Activated T-helper 17 cell treated with anti-CD3 and anti-CD28 coated beads, Interleukin-2, amount 50 U/mL, for 72 hours (primary cell): ENCODE measurements at regions not wholly inside any gene's neighbourhood (a gene's known extent, or its start where the extent isn't known, plus 50 kb on each side); places are given as distances from the start of the nearest gene placed in this dataset.
A peak's percentile ranks its signal among the peaks of the same experiment; 100 is the strongest.
"Not testable (repeated sequence)": the region's sequence is repeated elsewhere in the genome, so short reads cannot be mapped to it uniquely, and the experiment has no call there.

Experiments
- ATAC-seq: fragments of 150-1000 bp; cut with Tn5 transposase; replicated peaks from 2 replicates; pipeline ENCODE4 v1.10.0; 2021; ENCODE audit warnings: mild to moderate bottlenecking, moderate library complexity
- H3K27ac Mint-ChIP-seq: one replicate; pipeline ENCODE4 v1.8.0; 2022; ENCODE audit warnings: mixed read lengths
- H3K27me3 Mint-ChIP-seq: one replicate; pipeline ENCODE4 v1.8.0; 2022; ENCODE audit warnings: mixed read lengths
- H3K36me3 Mint-ChIP-seq: one replicate; pipeline ENCODE4 v1.8.0; 2022; ENCODE audit warnings: low read depth, mild to moderate bottlenecking, mixed read lengths
- H3K4me1 Mint-ChIP-seq: one replicate; pipeline ENCODE4 v1.8.0; 2022; ENCODE audit warnings: mixed read lengths
- H3K4me3 Mint-ChIP-seq: one replicate; pipeline ENCODE4 v1.8.0; 2022; ENCODE audit warnings: mild to moderate bottlenecking, mixed read lengths
- H3K9me3 Mint-ChIP-seq: one replicate; pipeline ENCODE4 v1.8.0; 2022; ENCODE audit warnings: mixed read lengths

DNA sequence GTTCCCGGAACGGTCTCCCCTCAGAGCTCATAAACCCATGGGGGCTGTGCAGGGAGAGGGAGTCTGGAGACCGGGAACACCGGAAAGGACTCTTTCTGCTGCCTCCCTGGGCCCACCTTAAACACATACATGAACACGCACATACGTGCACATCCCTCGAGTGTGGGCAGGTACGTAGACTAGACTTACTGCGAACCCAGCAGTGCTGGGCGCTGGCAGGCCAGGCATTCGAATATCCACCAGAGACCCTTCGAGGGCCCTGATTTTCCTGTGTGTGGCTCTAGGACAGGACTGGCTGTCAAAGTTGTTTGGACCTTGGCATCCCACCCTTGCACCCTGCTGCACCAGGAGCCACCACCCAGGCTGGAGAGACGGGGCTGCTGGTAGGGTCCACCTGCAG, 102.7 kb downstream of the PLXNA1 start:
- H3K9me3 Mint-ChIP-seq: no peaks in the 10 kb centered on the region
- no peak for ATAC-seq
- H3K27ac Mint-ChIP-seq: no peak overlapping the region
- H3K27me3 Mint-ChIP-seq: peaks cover 10% of the 10 kb centered on the region
- no peaks in the 10 kb centered on the region for H3K36me3 Mint-ChIP-seq
- H3K4me1 Mint-ChIP-seq: no peaks in the 10 kb centered on the region
- no peak overlapping the region for H3K4me3 Mint-ChIP-seq

DNA sequence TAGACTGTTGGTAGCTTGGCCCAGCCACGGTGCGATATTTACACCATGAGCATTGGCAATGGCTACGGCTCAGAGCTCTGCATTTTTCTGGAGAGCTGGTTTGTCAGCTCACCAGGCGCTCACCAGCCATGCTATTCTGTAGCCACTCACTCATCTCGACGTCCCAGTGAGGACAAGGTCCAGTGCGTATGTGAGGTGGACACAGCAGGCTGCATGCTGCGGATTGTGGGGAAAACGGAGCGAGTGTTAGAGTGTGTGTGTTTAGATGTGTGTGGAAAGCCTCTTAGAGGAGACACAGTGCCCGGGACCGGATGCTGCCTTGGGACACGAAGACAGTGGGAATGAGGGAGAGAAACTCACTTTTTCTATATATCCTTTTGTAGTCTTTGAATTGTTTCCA, 103.7 kb downstream of the PLXNA1 start:
- H3K27me3 Mint-ChIP-seq: peaks cover 10% of the 10 kb centered on the region
- H3K27ac Mint-ChIP-seq, H3K36me3 Mint-ChIP-seq, H3K4me1 Mint-ChIP-seq, H3K4me3 Mint-ChIP-seq, ATAC-seq, H3K9me3 Mint-ChIP-seq: not testable (repeated sequence)

DNA sequence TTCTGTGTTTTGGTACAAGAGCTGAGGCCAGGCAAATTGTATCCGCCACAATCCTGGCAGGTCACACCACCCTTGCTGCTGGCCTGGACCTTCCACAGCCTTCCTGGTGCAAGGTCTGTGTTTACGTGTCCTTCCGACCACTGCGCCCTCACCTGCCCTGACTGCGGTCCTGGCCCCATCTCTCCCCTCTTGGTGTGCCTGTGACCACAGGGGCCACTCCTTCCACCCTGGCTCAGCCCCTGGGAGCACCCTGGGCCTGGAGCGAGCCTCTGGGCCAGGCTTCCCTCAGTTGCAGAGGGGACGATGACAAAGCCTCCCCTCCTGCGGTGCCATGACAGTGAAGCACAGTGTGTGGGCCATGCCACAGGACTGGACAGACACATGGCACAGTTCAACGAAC, 104.5 kb downstream of the PLXNA1 start:
- no peaks in the 10 kb centered on the region for H3K4me1 Mint-ChIP-seq
- no peak overlapping the region for H3K27ac Mint-ChIP-seq
- H3K9me3 Mint-ChIP-seq: no peaks in the 10 kb centered on the region
- no peaks in the 10 kb centered on the region for H3K36me3 Mint-ChIP-seq
- no peak overlapping the region for H3K4me3 Mint-ChIP-seq
- H3K27me3 Mint-ChIP-seq: peaks cover 15% of the 10 kb centered on the region
- no peak for ATAC-seq

DNA sequence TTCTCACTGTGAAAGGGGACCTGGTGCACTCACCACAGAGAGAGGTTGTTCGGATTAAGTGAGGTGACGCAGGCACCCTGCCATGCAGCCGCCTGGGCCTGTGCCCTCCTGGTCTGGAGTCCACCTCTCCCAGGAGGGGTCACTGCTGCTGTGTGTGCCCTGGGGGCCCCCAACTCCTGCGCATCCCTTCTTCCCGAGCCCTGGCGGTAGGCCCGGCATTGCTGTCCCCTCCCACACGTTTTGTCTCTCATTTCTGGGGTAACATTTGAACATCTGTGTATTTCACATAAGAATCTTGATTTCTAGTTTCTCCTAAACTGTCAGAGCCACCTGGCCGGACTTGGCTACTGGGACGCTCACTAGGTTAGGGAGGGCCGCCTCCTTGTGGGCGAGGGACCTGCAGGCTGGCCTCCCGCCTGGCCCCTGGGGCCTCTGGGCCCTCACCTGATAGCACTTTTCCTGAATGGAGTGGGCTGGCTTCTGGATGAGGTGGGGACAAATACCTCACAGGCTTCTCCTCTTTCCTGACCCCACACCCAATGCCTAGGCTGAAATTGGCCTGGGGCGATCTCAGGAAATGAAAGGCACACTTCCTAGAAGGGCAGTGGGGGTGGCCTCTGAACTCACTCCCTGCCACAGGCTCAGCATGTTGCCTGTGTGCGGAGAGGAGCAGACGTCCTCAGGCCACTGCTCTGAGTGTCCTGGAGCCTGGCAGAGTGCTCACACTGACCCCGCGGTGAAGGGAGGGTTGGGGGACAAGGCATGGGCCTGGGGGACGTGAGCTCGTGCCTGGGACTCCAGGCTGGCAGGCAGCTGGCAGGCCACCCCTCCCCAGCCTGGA, 104.2 kb upstream of the PRR23E start:
- no peaks in the 10 kb centered on the region for H3K9me3 Mint-ChIP-seq
- H3K36me3 Mint-ChIP-seq: no peaks in the 10 kb centered on the region
- no peak for ATAC-seq
- no peak overlapping the region for H3K4me3 Mint-ChIP-seq
- H3K4me1 Mint-ChIP-seq: no peaks in the 10 kb centered on the region
- peaks cover 15% of the 10 kb centered on the region for H3K27me3 Mint-ChIP-seq
- no peak overlapping the region for H3K27ac Mint-ChIP-seq

DNA sequence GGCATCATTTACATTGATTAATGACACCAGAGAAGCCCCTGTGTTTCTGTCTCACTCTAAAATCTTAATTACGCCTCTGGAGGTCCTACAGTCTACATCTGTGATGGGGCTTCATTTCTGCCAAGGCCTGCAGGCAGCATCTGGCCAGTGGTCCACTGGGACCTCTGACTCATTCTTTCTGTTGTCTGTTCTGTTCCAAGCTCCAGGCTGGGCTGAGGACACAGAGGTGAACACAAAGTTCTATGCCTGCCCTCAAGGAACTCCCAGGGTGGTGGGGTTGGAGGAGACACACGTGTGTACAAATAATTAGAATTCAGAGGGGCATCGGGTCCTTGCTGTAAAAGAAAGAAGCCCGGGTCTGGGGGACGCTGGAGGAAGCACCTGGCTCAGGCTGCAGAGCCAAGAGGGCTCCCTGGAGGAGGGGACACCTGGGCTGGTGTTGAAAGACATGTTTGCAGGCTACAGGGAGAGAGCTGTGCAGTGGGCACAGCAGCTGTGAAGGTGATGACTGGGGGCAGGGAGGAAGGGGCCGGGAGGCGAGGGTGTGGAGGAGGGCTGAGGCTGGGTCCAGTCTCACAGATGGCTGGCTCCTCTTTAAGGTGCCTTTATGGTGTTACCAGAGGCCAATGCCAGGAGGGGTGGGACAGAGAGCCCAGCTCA, 103.3 kb upstream of the PRR23E start:
- H3K9me3 Mint-ChIP-seq: no peaks in the 10 kb centered on the region
- no peak for ATAC-seq
- no peak overlapping the region for H3K4me3 Mint-ChIP-seq
- H3K27me3 Mint-ChIP-seq: peaks cover 15% of the 10 kb centered on the region
- H3K4me1 Mint-ChIP-seq: no peaks in the 10 kb centered on the region
- H3K36me3 Mint-ChIP-seq: no peaks in the 10 kb centered on the region
- no peak overlapping the region for H3K27ac Mint-ChIP-seq

DNA sequence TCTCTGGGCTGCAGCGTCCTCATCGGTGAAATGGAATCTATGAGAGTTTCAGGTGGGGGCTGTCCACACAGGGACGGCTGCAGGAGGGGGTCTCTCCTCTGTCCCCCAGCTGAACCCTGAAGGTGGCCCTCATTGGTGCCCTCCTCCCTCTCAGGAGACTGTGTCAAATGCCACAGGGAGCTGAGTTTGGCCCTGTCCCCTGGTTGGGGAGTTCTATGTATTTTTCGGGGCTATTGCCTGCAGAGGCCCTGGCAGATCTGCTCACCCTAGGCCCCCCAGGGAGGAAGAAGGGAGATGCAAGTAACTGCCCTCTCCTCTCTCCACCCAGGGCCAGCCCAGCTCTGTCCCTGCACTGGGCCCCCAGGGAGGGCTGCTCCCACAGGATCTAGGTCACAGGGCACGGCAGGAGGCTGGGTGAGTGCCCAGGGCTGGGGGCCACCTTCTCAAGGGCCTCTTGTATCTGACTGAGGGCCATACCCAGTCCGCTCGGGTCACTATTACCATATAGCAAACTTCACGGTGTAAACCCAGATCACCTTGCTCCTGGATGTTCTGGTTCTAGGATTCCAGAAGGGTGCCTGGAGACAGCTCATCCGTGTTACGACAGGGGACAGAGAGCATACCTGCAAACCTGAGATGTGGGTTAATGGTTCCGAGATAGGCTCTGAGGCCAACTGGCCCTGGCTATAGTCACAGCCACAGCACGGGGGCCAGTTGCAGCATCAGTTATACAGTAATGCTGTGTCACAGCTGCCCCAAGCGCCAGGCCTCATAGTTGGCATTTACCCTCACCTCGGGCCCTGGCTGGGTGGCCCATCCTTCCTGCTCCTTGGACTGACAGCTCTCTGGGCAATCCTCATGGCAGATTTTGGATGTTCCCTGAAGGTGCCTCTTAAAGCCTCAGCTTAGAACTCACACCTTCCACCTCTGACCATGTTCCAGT, 102.4 kb upstream of the PRR23E start:
- Mint-ChIP-seq H3K4me3 (no peak overlapping the region), H3K36me3 (no peaks in the 10 kb centered on the region), H3K27me3 (peaks cover 15% of the 10 kb centered on the region), H3K4me1 (no peaks in the 10 kb centered on the region), H3K9me3 (no peaks in the 10 kb centered on the region), H3K27ac (no peak overlapping the region)
- peak; percentile 9 for ATAC-seq

DNA sequence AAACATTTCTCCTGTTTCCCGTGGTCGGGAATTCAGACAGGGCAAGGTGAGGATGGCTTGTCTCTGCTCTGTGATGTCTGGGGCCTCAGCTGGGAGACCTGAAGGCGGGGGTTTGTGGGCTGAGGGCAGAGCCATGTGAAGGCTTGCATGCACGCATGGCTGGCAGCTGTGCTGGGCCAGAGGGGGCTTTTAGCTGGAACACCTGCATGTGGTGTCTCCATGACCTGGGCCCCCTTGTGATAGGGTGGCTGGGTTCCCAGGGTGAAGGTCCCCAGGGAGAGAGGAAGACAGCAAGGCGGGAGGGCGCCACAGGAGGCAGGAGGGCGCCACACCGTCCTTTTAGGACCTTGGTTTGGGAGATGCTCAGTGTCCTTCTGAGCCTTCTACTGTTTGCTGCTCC, 101.6 kb upstream of the PRR23E start:
- Mint-ChIP-seq H3K27me3 (peaks cover 15% of the 10 kb centered on the region), H3K4me1 (no peaks in the 10 kb centered on the region), H3K4me3 (no peak overlapping the region), H3K27ac (no peak overlapping the region), H3K36me3 (no peaks in the 10 kb centered on the region), H3K9me3 (no peaks in the 10 kb centered on the region)
- no peak for ATAC-seq

DNA sequence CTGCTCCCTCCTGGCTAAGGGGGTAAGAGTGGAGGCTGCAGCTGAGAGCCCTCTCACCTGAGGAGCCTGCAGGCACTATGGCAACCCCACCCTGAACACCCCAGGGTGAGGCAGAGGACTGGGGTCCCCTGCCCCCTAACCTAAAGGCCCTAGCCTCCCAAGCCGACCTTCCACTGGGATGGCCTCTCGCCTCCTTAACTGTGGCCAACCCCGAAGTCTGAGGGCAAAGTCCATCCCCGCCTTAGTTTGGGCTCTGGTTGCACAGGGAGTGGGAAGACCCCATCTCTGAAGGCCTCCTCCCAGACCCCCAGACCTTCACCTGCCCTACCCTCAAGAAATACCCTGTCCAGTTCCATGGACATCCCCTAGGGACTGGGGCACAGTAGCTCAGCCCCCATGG, 100.6 kb upstream of the PRR23E start:
- Mint-ChIP-seq H3K36me3 (no peaks in the 10 kb centered on the region), H3K27me3 (peaks cover 15% of the 10 kb centered on the region), H3K4me3 (no peak overlapping the region), H3K27ac (no peak overlapping the region), H3K9me3 (no peaks in the 10 kb centered on the region), H3K4me1 (no peaks in the 10 kb centered on the region)
- ATAC-seq: no peak

DNA sequence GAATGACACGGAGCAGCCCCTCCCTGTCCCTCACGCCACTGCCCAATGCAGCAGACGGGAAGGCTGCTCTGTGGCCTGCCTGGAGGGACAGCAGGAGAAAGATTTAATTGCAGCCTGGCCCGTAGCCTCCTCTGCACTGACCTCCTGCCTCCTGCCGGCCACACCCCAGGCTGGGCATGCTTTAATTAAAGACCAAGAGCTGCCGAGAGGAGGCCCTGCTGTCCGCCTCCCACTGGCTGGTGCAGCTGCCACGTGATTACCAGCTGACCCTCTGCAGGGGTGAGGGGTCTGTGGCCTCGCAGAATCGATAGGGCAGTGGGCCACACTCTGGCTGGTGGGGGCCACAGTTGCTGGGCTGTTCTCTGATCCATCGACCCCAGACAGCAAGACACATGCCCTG, 100.2 kb upstream of the PRR23E start:
- no peak for ATAC-seq
- Mint-ChIP-seq H3K9me3 (no peaks in the 10 kb centered on the region), H3K36me3 (no peaks in the 10 kb centered on the region)

DNA sequence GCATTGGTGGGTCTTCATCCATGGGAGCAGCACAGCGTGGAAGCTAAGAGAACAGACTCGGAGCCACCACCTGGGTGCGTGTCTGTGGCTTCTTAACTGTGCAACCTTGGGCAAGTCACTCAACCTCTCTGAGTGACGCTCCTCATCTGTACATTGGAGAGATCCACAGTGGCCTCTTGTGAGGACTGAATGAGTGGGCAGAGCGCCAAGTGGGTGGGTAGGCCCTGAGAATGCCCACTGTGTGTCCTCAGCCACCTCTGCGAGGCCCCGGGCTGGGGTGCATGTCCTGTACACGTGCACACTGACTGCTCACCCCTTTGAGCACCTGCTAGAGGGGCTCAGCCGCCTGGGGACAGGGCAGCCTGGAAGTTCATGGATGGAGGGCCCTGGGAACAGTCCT, 99.6 kb upstream of the PRR23E start:
- H3K27me3 Mint-ChIP-seq: peaks cover 12% of the 10 kb centered on the region
- H3K36me3 Mint-ChIP-seq: no peaks in the 10 kb centered on the region
- ATAC-seq: no peak
- H3K4me1 Mint-ChIP-seq: no peaks in the 10 kb centered on the region
- no peaks in the 10 kb centered on the region for H3K9me3 Mint-ChIP-seq
- H3K4me3 Mint-ChIP-seq: no peak overlapping the region
- H3K27ac Mint-ChIP-seq: no peak overlapping the region

More for the DNA sequence above, 100.2 kb upstream of the PRR23E start:
- Mint-ChIP-seq H3K27ac (no peak overlapping the region), H3K4me1 (no peaks in the 10 kb centered on the region), H3K27me3 (peaks cover 15% of the 10 kb centered on the region), H3K4me3 (no peak overlapping the region)

DNA sequence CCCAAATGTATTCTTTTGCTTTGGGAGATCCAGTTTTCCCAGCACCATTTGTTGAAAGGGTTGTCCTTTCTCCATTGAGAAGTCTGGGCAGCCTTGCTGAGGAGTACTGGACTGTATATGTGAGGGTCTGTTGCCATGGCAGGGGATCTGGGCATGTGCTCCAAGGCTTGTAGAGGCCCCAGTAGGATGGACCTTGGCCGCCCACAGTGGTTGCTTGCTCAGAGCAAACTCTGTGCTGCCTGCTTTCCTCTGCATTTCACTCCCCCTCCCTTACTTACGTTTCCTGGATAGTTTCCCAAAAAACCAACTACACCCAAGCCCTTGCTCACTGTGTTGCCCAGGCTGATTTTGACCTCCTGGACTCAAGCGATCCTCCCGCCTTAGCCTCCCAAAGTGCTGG, 97.2 kb upstream of the PRR23E start:
- Mint-ChIP-seq H3K9me3 (no peaks in the 10 kb centered on the region), H3K4me1 (no peaks in the 10 kb centered on the region), H3K4me3 (no peak overlapping the region), H3K27ac (no peak overlapping the region), H3K27me3 (peaks cover 6% of the 10 kb centered on the region), H3K36me3 (no peaks in the 10 kb centered on the region)
- ATAC-seq: no peak

DNA sequence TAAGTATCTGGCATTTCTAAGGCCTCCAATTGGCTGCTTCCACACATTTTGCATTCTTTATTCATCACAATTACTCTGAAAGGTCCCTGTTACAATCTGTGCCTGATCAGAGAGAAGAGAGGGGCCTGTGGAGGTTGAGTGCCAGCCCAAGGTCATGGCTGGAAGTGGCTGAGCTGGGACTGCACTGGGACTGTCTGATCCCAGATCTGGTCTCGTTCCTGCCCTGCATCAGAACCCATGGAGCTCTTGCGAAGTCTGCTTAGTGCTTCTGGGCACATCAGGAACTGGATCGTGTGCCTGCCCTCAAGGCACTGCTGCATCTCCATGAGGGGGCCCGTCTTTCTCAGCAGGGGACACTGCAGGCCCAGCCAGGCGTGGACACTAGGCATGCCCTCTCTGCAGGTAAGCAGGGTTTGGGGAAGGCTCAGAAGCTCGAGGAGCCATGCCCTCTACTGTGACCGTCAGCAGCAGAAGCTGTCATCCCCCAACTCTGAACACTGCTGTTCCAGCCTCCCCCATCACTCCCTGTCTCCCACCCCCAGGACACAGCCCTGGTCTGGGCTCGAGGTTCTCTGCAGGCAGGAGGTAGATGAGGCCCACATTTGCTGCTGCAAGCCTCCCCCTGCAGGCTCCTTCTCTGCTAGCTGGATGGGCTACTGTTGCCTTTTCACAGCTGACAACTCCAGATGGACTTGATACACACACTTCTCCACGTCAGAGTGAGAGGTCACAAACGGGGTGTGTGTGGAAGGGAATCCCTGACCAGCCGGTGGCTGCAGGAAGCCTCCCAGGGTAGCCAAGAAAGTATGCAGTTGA, 96.5 kb upstream of the PRR23E start:
- H3K4me1 Mint-ChIP-seq: no peaks in the 10 kb centered on the region
- H3K27me3 Mint-ChIP-seq: peaks cover 9% of the 10 kb centered on the region
- no peak overlapping the region for H3K4me3 Mint-ChIP-seq
- no peaks in the 10 kb centered on the region for H3K36me3 Mint-ChIP-seq
- H3K27ac Mint-ChIP-seq: no peak overlapping the region
- no peak for ATAC-seq
- no peaks in the 10 kb centered on the region for H3K9me3 Mint-ChIP-seq

DNA sequence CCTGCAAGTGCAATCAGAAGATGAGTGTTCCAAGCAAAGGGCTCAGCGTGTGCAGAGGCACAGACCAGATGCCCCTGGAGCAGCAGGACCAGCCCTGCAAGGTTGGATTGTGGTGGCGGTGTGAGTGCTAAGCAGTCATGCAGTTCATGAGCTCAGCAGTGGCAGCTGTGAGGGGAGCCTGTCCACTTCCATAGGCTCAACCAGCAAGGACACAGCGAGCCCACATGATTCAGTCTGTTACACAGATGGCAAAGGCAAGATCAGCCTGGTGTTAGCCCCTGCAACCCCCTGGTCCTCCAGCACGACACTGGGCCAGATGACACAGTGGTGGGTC, 95.9 kb upstream of the PRR23E start:
- Mint-ChIP-seq H3K27ac (no peak overlapping the region), H3K9me3 (no peaks in the 10 kb centered on the region), H3K27me3 (peaks cover 4% of the 10 kb centered on the region), H3K4me3 (no peak overlapping the region), H3K36me3 (no peaks in the 10 kb centered on the region), H3K4me1 (no peaks in the 10 kb centered on the region)
- ATAC-seq: no peak

DNA sequence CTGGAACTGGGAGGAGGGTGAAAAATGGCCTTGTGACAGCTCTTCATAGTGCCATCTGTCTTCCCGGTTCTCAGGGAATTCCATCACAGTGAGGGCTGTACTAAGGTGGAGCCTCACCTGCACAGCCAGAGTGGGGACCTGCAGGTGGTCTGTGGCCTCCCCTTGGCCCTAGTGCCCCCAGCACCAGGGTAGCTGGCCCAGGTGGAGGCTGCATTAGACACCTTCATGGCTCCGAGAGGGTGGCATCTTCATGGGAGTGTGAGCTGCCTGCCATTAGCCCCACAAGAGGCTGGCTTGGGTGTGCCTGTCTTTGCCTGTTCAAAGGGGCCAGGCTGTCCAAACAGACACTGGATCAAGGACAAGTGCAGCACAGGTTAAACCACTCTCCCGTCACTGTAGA, 95.5 kb upstream of the PRR23E start:
- Mint-ChIP-seq H3K27me3 (peaks cover 4% of the 10 kb centered on the region), H3K36me3 (no peaks in the 10 kb centered on the region)
- no peak for ATAC-seq

More for the DNA sequence above, 95.5 kb upstream of the PRR23E start:
- no peaks in the 10 kb centered on the region for H3K4me1 Mint-ChIP-seq
- no peak overlapping the region for H3K27ac Mint-ChIP-seq
- H3K4me3 Mint-ChIP-seq: no peak overlapping the region
- no peaks in the 10 kb centered on the region for H3K9me3 Mint-ChIP-seq
